GM12892 (cell line): ENCODE measurements at regions not wholly inside any gene's neighbourhood (a gene's known extent, or its start where the extent isn't known, plus 50 kb on each side); places are given as distances from the start of the nearest gene placed in this dataset.

Experiments used
- POLR2A ChIP-seq: IDR thresholded peaks from 2 replicates; pipeline ENCODE4 v1.6.1; 2011; ENCODE audit warnings: low read depth, low read length, control low read depth
- POLR2AphosphoS5 ChIP-seq: IDR thresholded peaks from 2 replicates; pipeline ENCODE4 v1.6.1; 2011; ENCODE audit warnings: low read depth, low read length, control low read depth
- TAF1 ChIP-seq: IDR thresholded peaks from 2 replicates; pipeline ENCODE4 v1.6.1; 2011; ENCODE audit warnings: low read depth, mild to moderate bottlenecking, control low read depth, low read length, borderline replicate concordance

DNA sequence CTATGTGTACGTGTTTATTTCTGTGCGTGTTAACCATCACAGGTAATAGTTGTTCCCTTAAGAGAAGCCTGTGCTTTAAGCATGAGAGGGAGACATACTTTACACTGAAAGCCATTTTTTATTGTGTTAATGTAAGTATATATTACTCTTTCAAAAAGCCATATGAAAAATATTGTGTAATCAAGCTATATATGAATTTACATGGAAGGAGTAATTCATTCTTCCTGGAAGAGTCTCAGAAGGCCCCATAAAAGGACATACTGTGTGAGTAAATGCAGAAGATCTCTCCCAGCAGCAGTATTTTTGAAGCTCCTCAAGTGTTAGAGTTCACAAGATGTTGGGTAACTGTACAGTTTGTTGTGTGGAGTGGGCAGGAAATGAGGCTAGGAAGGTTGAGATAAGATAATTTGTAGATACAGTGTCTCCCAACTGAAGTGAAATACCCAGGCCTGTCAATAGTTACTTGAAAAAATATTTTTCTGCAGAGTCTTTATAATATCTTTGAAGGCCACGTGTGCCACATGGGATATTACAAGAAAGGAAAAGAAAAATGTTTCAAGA is 138.3 kb downstream of the PTGER3 start:
- no peak for TF ChIP-seq POLR2A
- TF ChIP-seq POLR2AphosphoS5, result no peak
- no peak for TF ChIP-seq TAF1
